Glutamatergic neuron (in vitro differentiated cells): ENCODE measurements at regions not wholly inside any gene's neighbourhood (a gene's known extent, or its start where the extent isn't known, plus 50 kb on each side); places are given as distances from the start of the nearest gene placed in this dataset.
"Not testable (repeated sequence)": the region's sequence is repeated elsewhere in the genome, so short reads cannot be mapped to it uniquely, and the experiment has no call there.

Experiments used
- DNase-seq: peaks from one replicate; pipeline ENCODE4 v3.0.0; 2022
- H3K27ac Mint-ChIP-seq: one replicate; pipeline ENCODE4 v1.8.0; 2020; ENCODE audit warnings: mild to moderate bottlenecking, mixed read lengths, inconsistent platforms; ENCODE audit not compliant: unreplicated experiment
- H3K27me3 Mint-ChIP-seq: one replicate; pipeline ENCODE4 v1.8.0; 2020; ENCODE audit warnings: mild to moderate bottlenecking, moderate library complexity, mixed read lengths, inconsistent platforms; ENCODE audit not compliant: unreplicated experiment
- H3K36me3 Mint-ChIP-seq: one replicate; pipeline ENCODE4 v1.8.0; 2020; ENCODE audit warnings: mild to moderate bottlenecking, mixed read lengths, inconsistent platforms; ENCODE audit not compliant: unreplicated experiment
- H3K4me1 Mint-ChIP-seq: one replicate; pipeline ENCODE4 v1.8.0; 2020; ENCODE audit warnings: mild to moderate bottlenecking, low read depth, mixed read lengths, inconsistent platforms; ENCODE audit not compliant: unreplicated experiment
- H3K4me3 Mint-ChIP-seq: one replicate; pipeline ENCODE4 v1.8.0; 2020; ENCODE audit warnings: mild to moderate bottlenecking, mixed read lengths, inconsistent platforms; ENCODE audit not compliant: unreplicated experiment
- H3K9me3 Mint-ChIP-seq: one replicate; pipeline ENCODE4 v1.8.0; 2020; ENCODE audit warnings: mild to moderate bottlenecking, moderate library complexity, mixed read lengths, inconsistent platforms; ENCODE audit not compliant: unreplicated experiment
- CTCF ChIP-seq: fragments of 200-600 bp; sonication (generic); IDR thresholded peaks from one replicate; pipeline ENCODE4 v1.5.0; 2021; ENCODE audit not compliant: partially characterized antibody, unreplicated experiment

- Mint-ChIP-seq H3K4me3 (no peak overlapping the region), H3K9me3 (peaks cover 7% of the 10 kb centered on the region), H3K27ac (no peak overlapping the region), H3K27me3 (peaks cover 7% of the 10 kb centered on the region), H3K4me1 (peaks cover 20% of the 10 kb centered on the region), H3K36me3 (no peaks in the 10 kb centered on the region)
- peak; percentile 18 for TF ChIP-seq CTCF
- DNase-seq, result no peak
These were observed 128.0 kb downstream of the LAT start for GRCh38 chr16:29112755-29113347.

- H3K4me3 Mint-ChIP-seq, result peak overlapping the region; percentile 45
- peaks cover 22% of the 10 kb centered on the region for H3K4me1 Mint-ChIP-seq
- H3K9me3 Mint-ChIP-seq, DNase-seq, H3K36me3 Mint-ChIP-seq, H3K27me3 Mint-ChIP-seq: not testable (repeated sequence)
- peak overlapping the region; percentile 5 for H3K27ac Mint-ChIP-seq
These were observed 127.2 kb downstream of the LAT start for GRCh38 chr16:29111901-29112680.

GRCh38 chr16:29111421-29111820, 126.6 kb downstream of the LAT start:
- TF ChIP-seq CTCF, result no peak
- Mint-ChIP-seq H3K4me1 (peaks cover 22% of the 10 kb centered on the region), H3K27ac (peak overlapping the region; percentile 1)

GRCh38 chr16:29108625-29109169, 123.8 kb downstream of the LAT start:
- not testable (repeated sequence) for H3K27ac Mint-ChIP-seq, H3K36me3 Mint-ChIP-seq, H3K4me3 Mint-ChIP-seq, DNase-seq, H3K9me3 Mint-ChIP-seq
- H3K4me1 Mint-ChIP-seq, result peaks cover 19% of the 10 kb centered on the region
- peaks cover 15% of the 10 kb centered on the region for H3K27me3 Mint-ChIP-seq

More at GRCh38 chr16:29111421-29111820, 126.6 kb downstream of the LAT start:
- no peak overlapping the region for H3K4me3 Mint-ChIP-seq
- H3K36me3 Mint-ChIP-seq, result no peaks in the 10 kb centered on the region
- peaks cover 11% of the 10 kb centered on the region for H3K27me3 Mint-ChIP-seq
- H3K9me3 Mint-ChIP-seq, result peaks cover 7% of the 10 kb centered on the region
- DNase-seq, result no peak

- peaks cover 14% of the 10 kb centered on the region for H3K4me1 Mint-ChIP-seq
- H3K4me3 Mint-ChIP-seq, result no peak overlapping the region
- peaks cover 5% of the 10 kb centered on the region for H3K9me3 Mint-ChIP-seq
- no peaks in the 10 kb centered on the region for H3K36me3 Mint-ChIP-seq
- peaks cover 12% of the 10 kb centered on the region for H3K27me3 Mint-ChIP-seq
- no peak for DNase-seq
- TF ChIP-seq CTCF, result no peak
- no peak overlapping the region for H3K27ac Mint-ChIP-seq
These were observed 122.4 kb downstream of the LAT start for GRCh38 chr16:29107299-29107698.

GRCh38 chr16:29106259-29106908, 121.5 kb downstream of the LAT start:
- DNase-seq, H3K9me3 Mint-ChIP-seq, H3K27ac Mint-ChIP-seq, H3K36me3 Mint-ChIP-seq, H3K4me1 Mint-ChIP-seq, H3K4me3 Mint-ChIP-seq: not testable (repeated sequence)
- H3K27me3 Mint-ChIP-seq, result peaks cover 11% of the 10 kb centered on the region

GRCh38 chr16:29104600-29104999, 119.7 kb downstream of the LAT start:
- not testable (repeated sequence) for DNase-seq

GRCh38 chr16:29097965-29098364, 113.1 kb downstream of the LAT start:
- H3K9me3 Mint-ChIP-seq, H3K4me3 Mint-ChIP-seq, H3K36me3 Mint-ChIP-seq, H3K27ac Mint-ChIP-seq, DNase-seq, H3K27me3 Mint-ChIP-seq, H3K4me1 Mint-ChIP-seq: not testable (repeated sequence)

More at GRCh38 chr16:29104600-29104999, 119.7 kb downstream of the LAT start:
- H3K27me3 Mint-ChIP-seq, result peaks cover 11% of the 10 kb centered on the region
- not testable (repeated sequence) for H3K27ac Mint-ChIP-seq, H3K36me3 Mint-ChIP-seq, H3K4me3 Mint-ChIP-seq, H3K9me3 Mint-ChIP-seq, H3K4me1 Mint-ChIP-seq
